Tibial nerve (tissue), 4 donors: ENCODE measurements at regions not wholly inside any gene's neighbourhood (a gene's known extent, or its start where the extent isn't known, plus 50 kb on each side); places are given as distances from the start of the nearest gene placed in this dataset.

ENCODE experiments used
- DNase-seq, 2 donors: peaks; one replicate each; pipeline ENCODE4 v3.0.0-alpha.2; 2019; ENCODE audit warnings: low spot score in 2 of 2
- H3K27ac ChIP-seq, 4 donors: fragments of 200-600 bp; sonication (generic) in 3 of 4; one replicate each; pipeline ENCODE4 v1.5.1; 2017 to 2019; ENCODE audit warnings: mild to moderate bottlenecking in 1 of 4
- H3K27me3 ChIP-seq, 2 donors: fragments of 200-600 bp; sonication (generic) in 1 of 2; one replicate each; pipeline versions ENCODE4 v1.5.1 to v1.6.0; 2017 to 2019
- H3K36me3 ChIP-seq, 3 donors: fragments of 200-600 bp; sonication (generic); one replicate each; pipeline ENCODE4 v1.5.1; 2018 to 2019
- H3K4me1 ChIP-seq, 4 donors: fragments of 200-600 bp; sonication (generic) in 3 of 4; one replicate each; pipeline ENCODE4 v1.5.1; 2017 to 2019
- H3K4me3 ChIP-seq, 4 donors: fragments of 200-600 bp; sonication (generic) in 3 of 4; one replicate each; pipeline ENCODE4 v1.5.1; 2017 to 2019; ENCODE audit warnings: mild to moderate bottlenecking in 1 of 4, moderate library complexity in 1 of 4
- H3K9me3 ChIP-seq, 4 donors: fragments of 200-600 bp; sonication (generic) in 3 of 4; one replicate each; pipeline ENCODE4 v1.5.1; 2017 to 2019
- CTCF ChIP-seq, 5 experiments: fragments of 200-600 bp in 3 of 5; fragments of 450-650 bp in 2 of 5; sonication (generic) in 3 of 5; IDR thresholded peaks; one replicate each; pipeline ENCODE4 v1.5.1; 2016 to 2019; ENCODE audit warnings: antibody characterized with exemption in 5 of 5, mild to moderate bottlenecking in 3 of 5, moderate library complexity in 2 of 5
- EP300 ChIP-seq, 2 donors: sonication (generic); formaldehyde crosslinking; IDR thresholded peaks; one replicate each; pipeline ENCODE4 v1.6.1; 2017; ENCODE audit warnings: antibody characterized with exemption in 2 of 2, mild to moderate bottlenecking in 1 of 2
- POLR2A ChIP-seq, 2 donors: fragments of 450-650 bp; IDR thresholded peaks; one replicate each; pipeline ENCODE4 v1.6.1; 2017; ENCODE audit warnings: antibody characterized with exemption in 2 of 2, mild to moderate bottlenecking in 2 of 2, moderate library complexity in 2 of 2
- WGBS, 2 donors: methylation state at CpG; one replicate each; pipeline ENCODE4 v1.1.5; 2018; 5-methylcytosine and 5-hydroxymethylcytosine counted together

GRCh38 chr13:108572782-108573211 lies 56.6 kb upstream of the MYO16 start:
- Histone ChIP-seq H3K36me3 (no peaks in the 10 kb centered on the region), H3K27ac (no peak overlapping the region), H3K4me1 (no peaks in the 10 kb centered on the region), H3K27me3 (no peaks in the 10 kb centered on the region), H3K4me3 (no peak overlapping the region), H3K9me3 (no peaks in the 10 kb centered on the region)
- TF ChIP-seq EP300 (IDR thresholded peaks at IDR 0.05) (no peak), CTCF (IDR thresholded peaks at IDR 0.05) (no peak), POLR2A (IDR thresholded peaks at IDR 0.05) (no peak)
- WGBS, 2 donors, result 63 to 78% methylated on average over 6 of the region's 6 CpGs
- DNase-seq, result no peak

- no peaks in the 10 kb centered on the region for H3K27me3 ChIP-seq
- no peaks in the 10 kb centered on the region for H3K9me3 ChIP-seq
- no peaks in the 10 kb centered on the region for H3K36me3 ChIP-seq
- H3K4me3 ChIP-seq, result no peak overlapping the region
- DNase-seq, result no peak
- WGBS, 2 donors, result 79 to 82% methylated on average over 1 of the region's 1 CpG
- H3K27ac ChIP-seq, result no peak overlapping the region
- no peak for TF ChIP-seq EP300 (IDR thresholded peaks at IDR 0.05)
- TF ChIP-seq POLR2A (IDR thresholded peaks at IDR 0.05), result no peak
- TF ChIP-seq CTCF (IDR thresholded peaks at IDR 0.05), result no peak
- no peaks in the 10 kb centered on the region for H3K4me1 ChIP-seq
Observed at GRCh38 chr13:108573455-108573854, 56.0 kb upstream of the MYO16 start.

- no peak for TF ChIP-seq EP300 (IDR thresholded peaks at IDR 0.05)
- no peak for TF ChIP-seq POLR2A (IDR thresholded peaks at IDR 0.05)
- TF ChIP-seq CTCF (IDR thresholded peaks at IDR 0.05), result no peak
- no peaks in the 10 kb centered on the region for H3K9me3 ChIP-seq
- no peak overlapping the region for H3K4me3 ChIP-seq
- no peak overlapping the region for H3K27ac ChIP-seq
- no peaks in the 10 kb centered on the region for H3K36me3 ChIP-seq
- no peaks in the 10 kb centered on the region for H3K4me1 ChIP-seq
- no peak for DNase-seq
- H3K27me3 ChIP-seq, result no peaks in the 10 kb centered on the region
Observed at GRCh38 chr13:108574856-108575255, 54.6 kb upstream of the MYO16 start.

- no peak for DNase-seq
- Histone ChIP-seq H3K4me3 (no peak overlapping the region), H3K27ac (no peak overlapping the region), H3K36me3 (no peaks in the 10 kb centered on the region), H3K9me3 (no peaks in the 10 kb centered on the region), H3K27me3 (no peaks in the 10 kb centered on the region), H3K4me1 (no peaks in the 10 kb centered on the region)
- TF ChIP-seq POLR2A (IDR thresholded peaks at IDR 0.05) (no peak), EP300 (IDR thresholded peaks at IDR 0.05) (no peak)
- 94 to 95% methylated on average over 7 of the region's 7 CpGs for WGBS, 2 donors
Observed at GRCh38 chr13:108575430-108575829, 54.0 kb upstream of the MYO16 start.
